Stimulated activated naive CD8-positive, alpha-beta T cell treated with anti-CD3 and anti-CD28 coated beads, Interleukin-15, Interleukin-2, amounts not matched to agents 100 ng/mL and 50 ng/mL, for 24 hours (primary cell): ENCODE measurements at regions not wholly inside any gene's neighbourhood (a gene's known extent, or its start where the extent isn't known, plus 50 kb on each side); places are given as distances from the start of the nearest gene placed in this dataset.
A peak's percentile ranks its signal among the peaks of the same experiment; 100 is the strongest.
"Not testable (repeated sequence)": the region's sequence is repeated elsewhere in the genome, so short reads cannot be mapped to it uniquely, and the experiment has no call there.

Experiments used
- H3K27ac Mint-ChIP-seq: one replicate; pipeline ENCODE4 v1.8.0; 2021; ENCODE audit warnings: mild to moderate bottlenecking, mixed read lengths
- H3K27me3 Mint-ChIP-seq: one replicate; pipeline ENCODE4 v1.8.0; 2021; ENCODE audit warnings: mixed read lengths
- H3K36me3 Mint-ChIP-seq: one replicate; pipeline ENCODE4 v1.8.0; 2021; ENCODE audit warnings: low read depth, mixed read lengths
- H3K4me1 Mint-ChIP-seq: one replicate; pipeline ENCODE4 v1.8.0; 2021; ENCODE audit warnings: low read depth, mixed read lengths
- H3K4me3 Mint-ChIP-seq: one replicate; pipeline ENCODE4 v1.8.0; 2021; ENCODE audit warnings: mild to moderate bottlenecking, mixed read lengths
- H3K9me3 Mint-ChIP-seq: one replicate; pipeline ENCODE4 v1.8.0; 2021; ENCODE audit warnings: mixed read lengths

DNA sequence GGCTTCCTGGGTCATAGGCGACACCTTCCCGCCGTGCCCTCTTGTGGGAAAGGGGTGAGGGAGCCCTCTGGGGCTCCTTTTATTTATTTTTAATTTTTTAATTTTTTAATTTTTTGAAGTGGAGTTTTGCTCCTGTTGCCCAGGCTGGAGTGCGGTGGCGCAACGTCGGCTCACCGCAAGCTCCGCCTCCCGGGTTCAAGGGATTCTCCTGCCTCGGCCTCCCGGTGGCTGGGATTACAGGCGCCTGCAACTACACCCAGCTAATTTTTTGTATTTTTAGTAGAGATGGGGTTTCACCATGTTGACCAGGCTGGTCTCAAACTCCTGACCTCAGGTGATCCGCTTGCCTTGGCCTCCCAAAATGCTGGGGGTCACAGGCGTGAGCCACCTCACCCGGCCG, 49.9 kb upstream of the ELFN1 start:
- H3K27me3 Mint-ChIP-seq, H3K27ac Mint-ChIP-seq: not testable (repeated sequence)
- H3K4me3 Mint-ChIP-seq: peak overlapping the region; percentile 20

GRCh38 chr7:1619152-1620079, 49.6 kb upstream of the PSMG3 start:
- Mint-ChIP-seq H3K4me1 (no peaks in the 10 kb centered on the region), H3K27me3 (no peaks in the 10 kb centered on the region), H3K27ac (no peak overlapping the region), H3K4me3 (peak overlapping the region; percentile 20), H3K36me3 (no peaks in the 10 kb centered on the region), H3K9me3 (no peaks in the 10 kb centered on the region)

More for the DNA sequence above, 49.9 kb upstream of the ELFN1 start:
- H3K9me3 Mint-ChIP-seq, H3K36me3 Mint-ChIP-seq, H3K4me1 Mint-ChIP-seq: not testable (repeated sequence)
